ENCODE measurements at regions not wholly inside any gene's neighbourhood (a gene's known extent, or its start where the extent isn't known, plus 50 kb on each side); places are given as distances from the start of the nearest gene placed in this dataset.

- Histone ChIP-seq H3K27ac (no peak overlapping the region), H3K36me3 (no peaks in the 10 kb centered on the region), H3K4me1 (no peaks in the 10 kb centered on the region), H3K4me3 (no peak overlapping the region), H3K27me3 (peaks cover 0 to 5% of the 10 kb centered on the region in 2 donors), H3K9me3 (no peaks in the 10 kb centered on the region)
- TF ChIP-seq, protein P1, sequence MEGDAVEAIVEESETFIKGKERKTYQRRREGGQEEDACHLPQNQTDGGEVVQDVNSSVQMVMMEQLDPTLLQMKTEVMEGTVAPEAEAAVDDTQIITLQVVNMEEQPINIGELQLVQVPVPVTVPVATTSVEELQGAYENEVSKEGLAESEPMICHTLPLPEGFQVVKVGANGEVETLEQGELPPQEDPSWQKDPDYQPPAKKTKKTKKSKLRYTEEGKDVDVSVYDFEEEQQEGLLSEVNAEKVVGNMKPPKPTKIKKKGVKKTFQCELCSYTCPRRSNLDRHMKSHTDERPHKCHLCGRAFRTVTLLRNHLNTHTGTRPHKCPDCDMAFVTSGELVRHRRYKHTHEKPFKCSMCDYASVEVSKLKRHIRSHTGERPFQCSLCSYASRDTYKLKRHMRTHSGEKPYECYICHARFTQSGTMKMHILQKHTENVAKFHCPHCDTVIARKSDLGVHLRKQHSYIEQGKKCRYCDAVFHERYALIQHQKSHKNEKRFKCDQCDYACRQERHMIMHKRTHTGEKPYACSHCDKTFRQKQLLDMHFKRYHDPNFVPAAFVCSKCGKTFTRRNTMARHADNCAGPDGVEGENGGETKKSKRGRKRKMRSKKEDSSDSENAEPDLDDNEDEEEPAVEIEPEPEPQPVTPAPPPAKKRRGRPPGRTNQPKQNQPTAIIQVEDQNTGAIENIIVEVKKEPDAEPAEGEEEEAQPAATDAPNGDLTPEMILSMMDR (IDR thresholded peaks at IDR 0.05) = no peak
- ATAC-seq = no peak
- intact Hi-C loops (cut with DNase I) = loop anchor here in 1 of 2 donors (10.0 kb wide), 1 partner anchor 136 kb away; the partner anchor contains the start of gene ADAMTS18
- no peak for DNase-seq
Observed at GRCh38 chr16:77570574-77570973, 135.7 kb upstream of the ADAMTS18 start.

DNA sequence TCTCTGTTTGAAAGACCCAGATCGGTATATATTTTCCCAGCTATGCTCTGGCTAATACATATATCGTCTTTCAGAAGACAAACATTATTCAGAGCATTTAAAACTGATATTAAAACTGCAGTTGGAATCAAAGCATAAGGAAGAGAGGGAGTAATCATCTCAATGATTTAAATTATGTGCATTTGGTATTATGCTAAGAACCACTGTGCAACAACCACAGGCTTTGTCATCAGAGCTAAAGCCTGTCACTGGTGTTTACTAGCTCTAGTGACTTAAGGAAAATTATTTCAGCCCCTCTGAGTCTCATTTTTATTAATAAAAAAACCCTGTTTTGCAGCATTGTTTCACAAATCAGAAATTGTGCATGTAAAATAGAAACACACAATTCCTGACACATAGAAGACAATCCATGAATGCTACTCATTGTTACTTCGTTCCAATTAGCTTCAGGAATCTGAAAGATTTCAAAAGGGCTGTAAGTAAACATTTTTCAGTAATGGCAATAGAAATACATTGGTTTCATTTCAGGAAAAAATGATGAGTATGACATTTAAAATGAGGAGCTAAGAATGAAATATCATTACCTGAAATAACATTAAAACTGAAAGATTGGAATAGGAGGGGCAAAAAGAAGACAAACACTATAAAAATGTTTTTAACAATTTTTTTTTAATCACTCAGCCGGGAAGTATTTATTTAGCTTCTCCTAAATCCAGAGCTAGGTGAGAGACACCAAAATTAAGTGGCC is 136.5 kb upstream of the ADAMTS18 start:
- no peak for DNase-seq
- Histone ChIP-seq H3K4me3 (no peak overlapping the region), H3K27me3 (peaks cover 0 to 5% of the 10 kb centered on the region in 2 donors), H3K9me3 (no peaks in the 10 kb centered on the region), H3K27ac (no peak overlapping the region), H3K36me3 (no peaks in the 10 kb centered on the region), H3K4me1 (no peaks in the 10 kb centered on the region)
- intact Hi-C loops (cut with DNase I) = loop anchor here in 1 of 2 donors (10.0 kb wide), 1 partner anchor 136 kb away; the partner anchor contains the start of gene ADAMTS18
- ATAC-seq = no peak
- TF ChIP-seq, protein P1 (IDR thresholded peaks at IDR 0.05) = no peak

GRCh38 chr16:77574867-77575624 is 140.2 kb upstream of the ADAMTS18 start:
- no peaks in the 10 kb centered on the region for H3K4me1 ChIP-seq
- no peaks in the 10 kb centered on the region for H3K9me3 ChIP-seq
- intact Hi-C loops (cut with DNase I) = loop anchor here in 1 of 2 donors (10.0 kb wide), 1 partner anchor 140 kb away; the partner anchor contains the start of gene ADAMTS18
- no peaks in the 10 kb centered on the region for H3K36me3 ChIP-seq
- TF ChIP-seq, protein P1 (IDR thresholded peaks at IDR 0.05) = no peak
- no peak overlapping the region for H3K4me3 ChIP-seq
- peak; percentile 85 for ATAC-seq
- no peaks in the 10 kb centered on the region for H3K27me3 ChIP-seq
- DNase-seq = peak in 1 of 4 donors; percentile 64
- no peak overlapping the region for H3K27ac ChIP-seq

- Histone ChIP-seq H3K4me1 (no peaks in the 10 kb centered on the region), H3K9me3 (no peaks in the 10 kb centered on the region), H3K36me3 (no peaks in the 10 kb centered on the region), H3K27ac (no peak overlapping the region), H3K27me3 (no peaks in the 10 kb centered on the region), H3K4me3 (no peak overlapping the region)
- DNase-seq (peak in 2 of 4 donors; percentile 35 to 53), ATAC-seq (no peak)
- intact Hi-C loops (cut with DNase I) = loop anchor here in 1 of 2 donors (10.0 kb wide), 1 partner anchor 145 kb away; the partner anchor contains the start of gene ADAMTS18
- TF ChIP-seq, protein P1 (IDR thresholded peaks at IDR 0.05) = no peak
Observed at GRCh38 chr16:77579351-77579891, 142.9 kb upstream of the NUDT7 start.
